Astrocyte of the spinal cord (primary cell): ENCODE measurements at regions not wholly inside any gene's neighbourhood (a gene's known extent, or its start where the extent isn't known, plus 50 kb on each side); places are given as distances from the start of the nearest gene placed in this dataset.

ENCODE experiments used
- DNase-seq: peaks from one replicate; pipeline ENCODE4 v3.0.0; 2011; ENCODE audit warnings: low read depth, low spot score
- H3K4me3 ChIP-seq: 2 replicates; pipeline ENCODE4 v1.5.1; 2011; ENCODE audit warnings: low read depth, mild to moderate bottlenecking, low read length, moderate library complexity
- in situ Hi-C: cut with HindIII; loops from 2 replicates; pipeline ENCODE4 v1.10.0; 2017; ENCODE audit warnings: low sequenced_read_pairs
- TF ChIP-seq, protein P1 (sequence below): IDR thresholded peaks from 2 replicates; pipeline ENCODE4 v1.5.1; 2012; ENCODE audit warnings: low read depth, mild to moderate bottlenecking, low read length, inconsistent platforms

DNA sequence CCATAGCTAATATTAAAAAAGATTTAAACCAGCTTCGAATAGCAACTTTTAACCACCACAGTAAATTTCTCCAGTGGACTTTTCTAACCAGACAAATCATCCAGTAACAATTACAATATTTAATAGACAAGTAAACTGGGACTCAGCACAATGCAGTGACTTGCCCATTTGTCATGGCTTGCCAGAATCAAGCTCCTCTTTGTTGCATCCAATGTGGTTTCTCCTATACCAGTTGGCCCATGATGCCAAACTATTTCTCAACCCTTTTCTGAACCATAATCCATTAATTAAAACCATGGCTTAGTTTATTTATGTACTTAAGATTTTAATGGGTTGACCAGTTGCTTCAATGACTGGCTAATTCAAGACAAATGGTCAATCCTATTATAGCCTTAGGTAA is 64.4 kb downstream of the DIO2 start:
- TF ChIP-seq, protein P1, sequence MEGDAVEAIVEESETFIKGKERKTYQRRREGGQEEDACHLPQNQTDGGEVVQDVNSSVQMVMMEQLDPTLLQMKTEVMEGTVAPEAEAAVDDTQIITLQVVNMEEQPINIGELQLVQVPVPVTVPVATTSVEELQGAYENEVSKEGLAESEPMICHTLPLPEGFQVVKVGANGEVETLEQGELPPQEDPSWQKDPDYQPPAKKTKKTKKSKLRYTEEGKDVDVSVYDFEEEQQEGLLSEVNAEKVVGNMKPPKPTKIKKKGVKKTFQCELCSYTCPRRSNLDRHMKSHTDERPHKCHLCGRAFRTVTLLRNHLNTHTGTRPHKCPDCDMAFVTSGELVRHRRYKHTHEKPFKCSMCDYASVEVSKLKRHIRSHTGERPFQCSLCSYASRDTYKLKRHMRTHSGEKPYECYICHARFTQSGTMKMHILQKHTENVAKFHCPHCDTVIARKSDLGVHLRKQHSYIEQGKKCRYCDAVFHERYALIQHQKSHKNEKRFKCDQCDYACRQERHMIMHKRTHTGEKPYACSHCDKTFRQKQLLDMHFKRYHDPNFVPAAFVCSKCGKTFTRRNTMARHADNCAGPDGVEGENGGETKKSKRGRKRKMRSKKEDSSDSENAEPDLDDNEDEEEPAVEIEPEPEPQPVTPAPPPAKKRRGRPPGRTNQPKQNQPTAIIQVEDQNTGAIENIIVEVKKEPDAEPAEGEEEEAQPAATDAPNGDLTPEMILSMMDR: no peak
- no peak overlapping the region for H3K4me3 ChIP-seq
- no peak for DNase-seq
- in situ Hi-C loops: no loop called here

DNA sequence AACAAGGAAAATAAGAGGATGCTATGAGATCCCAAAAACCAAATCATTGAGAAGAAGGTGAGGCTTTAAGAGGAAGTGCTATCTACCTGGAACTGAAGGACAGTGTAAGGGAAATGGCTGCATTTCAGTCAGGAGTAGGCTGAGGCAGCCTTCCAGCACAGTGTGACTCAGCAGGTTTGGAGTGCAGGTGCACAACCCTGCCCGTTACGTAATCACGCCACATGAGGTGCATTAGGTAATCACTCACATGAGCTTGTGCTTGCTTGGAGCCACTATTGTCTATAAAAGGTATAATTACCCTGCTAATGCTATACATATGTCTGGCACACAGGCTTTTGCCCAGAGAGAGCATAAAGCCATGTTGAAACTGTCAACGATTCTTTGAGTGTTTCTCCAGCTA is 74.9 kb downstream of the DIO2 start:
- TF ChIP-seq, protein P1: no peak
- in situ Hi-C loops: no loop called here
- peak; percentile 3 for DNase-seq
- no peak overlapping the region for H3K4me3 ChIP-seq

GRCh38 chr14:80135305-80136088 is 75.8 kb downstream of the DIO2 start:
- TF ChIP-seq, protein P1: no peak
- peak; percentile 20 for DNase-seq
- in situ Hi-C loops: no loop called here
- no peak overlapping the region for H3K4me3 ChIP-seq

DNA sequence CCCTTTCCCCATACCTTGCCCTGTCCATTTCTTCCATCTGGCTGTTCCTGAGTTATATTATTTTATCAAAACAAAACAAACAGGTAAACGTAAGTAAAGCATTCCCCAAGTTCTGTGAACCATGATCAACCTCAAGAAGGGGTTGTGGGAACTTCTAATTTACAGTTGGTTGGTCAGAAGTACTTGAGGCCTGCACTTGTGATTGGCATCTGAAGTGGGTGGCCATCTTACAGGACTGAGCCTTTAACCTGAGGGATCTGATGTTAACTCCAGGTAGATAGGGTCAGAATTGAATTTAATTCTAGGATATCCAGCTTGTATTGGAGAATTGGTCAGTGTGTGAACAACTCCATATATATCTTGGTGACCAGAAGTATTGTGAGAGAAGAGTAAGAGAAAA is 77.0 kb downstream of the DIO2 start:
- in situ Hi-C loops: no loop called here
- no peak overlapping the region for H3K4me3 ChIP-seq
- TF ChIP-seq, protein P1: no peak
- DNase-seq: no peak

- in situ Hi-C loops: no loop called here
- H3K4me3 ChIP-seq: no peak overlapping the region
- DNase-seq: no peak
- TF ChIP-seq, protein P1: no peak
Measured at GRCh38 chr14:80133457-80133856, 77.8 kb downstream of the DIO2 start.

- no peak overlapping the region for H3K4me3 ChIP-seq
- in situ Hi-C loops: no loop called here
- TF ChIP-seq, protein P1: no peak
- no peak for DNase-seq
Measured at GRCh38 chr14:80127466-80127865, 83.8 kb downstream of the DIO2 start.
